Neural cell (in vitro differentiated cells): ENCODE measurements at regions not wholly inside any gene's neighbourhood (a gene's known extent, or its start where the extent isn't known, plus 50 kb on each side); places are given as distances from the start of the nearest gene placed in this dataset.

Experiments used
- H2AFZ ChIP-seq: fragments of 200-600, 300-800 bp; sonication (generic), shearing (Covaris generic); 2 replicates; pipeline ENCODE4 v1.6.0; 2014; ENCODE audit warnings: low read depth, mild to moderate bottlenecking, antibody characterized with exemption, low read length, moderate library complexity
- H3F3A ChIP-seq: fragments of 200-600 bp; shearing (Covaris generic); 2 replicates; pipeline ENCODE4 v1.6.1; 2016; ENCODE audit warnings: mild to moderate bottlenecking, moderate library complexity, mixed read lengths, antibody characterized with exemption, low read length; ENCODE audit not compliant: insufficient read depth, poor library complexity, severe bottlenecking
- H3K27ac ChIP-seq: fragments of 200-600, 300-800 bp; sonication (generic), shearing (Covaris generic); 2 replicates; pipeline ENCODE4 v1.5.1; 2014; ENCODE audit warnings: mild to moderate bottlenecking, low read length, moderate library complexity
- H3K27me3 ChIP-seq: fragments of 300-800, 200-600 bp; sonication (generic), shearing (Covaris generic); 2 replicates; pipeline ENCODE4 v1.6.0; 2014; ENCODE audit warnings: mild to moderate bottlenecking, low read depth, low read length, moderate library complexity; ENCODE audit not compliant: insufficient read depth
- H3K36me3 ChIP-seq: fragments of 300-800, 200-600 bp; sonication (generic), shearing (Covaris generic); 2 replicates; pipeline ENCODE4 v1.5.1; 2014; ENCODE audit warnings: mild to moderate bottlenecking, antibody characterized with exemption, low read length, moderate library complexity; ENCODE audit not compliant: insufficient read depth
- H3K4me2 ChIP-seq: fragments of 300-800, 200-600 bp; sonication (generic), shearing (Covaris generic); 2 replicates; pipeline ENCODE4 v1.6.0; 2014; ENCODE audit warnings: mild to moderate bottlenecking, low read length
- H3K4me3 ChIP-seq: fragments of 300-800, 200-600 bp; sonication (generic), shearing (Covaris generic); 2 replicates; pipeline ENCODE4 v1.5.1; 2014; ENCODE audit warnings: mild to moderate bottlenecking, low read length, moderate library complexity
- H3K79me2 ChIP-seq: fragments of 200-600 bp; shearing (Covaris generic); replicated peaks from 2 replicates; pipeline ENCODE4 v1.6.0; 2014; ENCODE audit warnings: mild to moderate bottlenecking, low read length, moderate library complexity; ENCODE audit not compliant: insufficient read depth
- H3K9ac ChIP-seq: fragments of 300-800, 200-600 bp; sonication (generic), shearing (Covaris generic); 2 replicates; pipeline ENCODE4 v1.6.1; 2016; ENCODE audit warnings: mild to moderate bottlenecking, low read length, mixed read lengths
- H3K9me2 ChIP-seq: fragments of 200-600 bp; shearing (Covaris generic); 2 replicates; pipeline ENCODE4 v1.6.1; 2016; ENCODE audit warnings: mild to moderate bottlenecking, low read length, mixed read lengths; ENCODE audit not compliant: insufficient read depth
- H3K9me3 ChIP-seq: fragments of 200-600, 300-800 bp; sonication (generic), shearing (Covaris generic); 2 replicates; pipeline ENCODE4 v1.6.1; 2016; ENCODE audit warnings: mild to moderate bottlenecking, mixed run types, low read length, moderate library complexity, mixed read lengths
- H4K20me1 ChIP-seq: fragments of 200-600 bp; shearing (Covaris generic); 2 replicates; pipeline ENCODE4 v1.6.1; 2016; ENCODE audit warnings: mild to moderate bottlenecking, mixed run types; ENCODE audit not compliant: insufficient read depth
- CTCF ChIP-seq: fragments of 450-650 bp; IDR thresholded peaks from 2 replicates; pipeline ENCODE4 v1.5.1; 2014; ENCODE audit warnings: antibody characterized with exemption, mild to moderate bottlenecking, moderate library complexity; ENCODE audit not compliant: poor library complexity, severe bottlenecking
- EP300 ChIP-seq: fragments of 450-650 bp; conservative IDR thresholded peaks from 2 replicates; pipeline ENCODE4 v1.6.1; 2014; ENCODE audit warnings: antibody characterized with exemption, mild to moderate bottlenecking, moderate library complexity; ENCODE audit not compliant: poor library complexity, severe bottlenecking
- EZH2 ChIP-seq: fragments of 200-600, 300-800 bp; shearing (Covaris generic), sonication (generic); IDR thresholded peaks from 2 replicates; pipeline ENCODE4 v1.6.1; 2014; ENCODE audit warnings: antibody characterized with exemption, low read length, borderline replicate concordance, mild to moderate bottlenecking; ENCODE audit not compliant: insufficient read depth, poor library complexity, severe bottlenecking
- MXI1 ChIP-seq: fragments of 450-650 bp; conservative IDR thresholded peaks from 2 replicates; pipeline ENCODE4 v1.6.1; 2014; ENCODE audit warnings: antibody characterized with exemption, mild to moderate bottlenecking; ENCODE audit not compliant: poor library complexity, severe bottlenecking
- POLR2AphosphoS5 ChIP-seq: IDR thresholded peaks from 2 replicates; pipeline ENCODE4 v1.6.1; 2012
- RAD21 ChIP-seq: fragments of 450-650 bp; conservative IDR thresholded peaks from 2 replicates; pipeline ENCODE4 v1.6.1; 2014; ENCODE audit warnings: antibody characterized with exemption, mild to moderate bottlenecking, moderate library complexity
- REST ChIP-seq: IDR thresholded peaks from 2 replicates; pipeline ENCODE4 v1.6.1; 2012; ENCODE audit warnings: borderline replicate concordance
- SMC3 ChIP-seq: fragments of 450-650 bp; conservative IDR thresholded peaks from 2 replicates; pipeline ENCODE4 v1.6.1; 2014; ENCODE audit warnings: antibody characterized with exemption, mild to moderate bottlenecking, moderate library complexity; ENCODE audit not compliant: poor library complexity
- TAF1 ChIP-seq: IDR thresholded peaks from 2 replicates; pipeline ENCODE4 v1.6.1; 2012; ENCODE audit warnings: low read depth

- H3K4me2 ChIP-seq = no peak overlapping the region
- no peak overlapping the region for H3K9ac ChIP-seq
- H4K20me1 ChIP-seq = no peaks in the 10 kb centered on the region
- H3K27me3 ChIP-seq = no peaks in the 10 kb centered on the region
- H3F3A ChIP-seq = no peaks in the 10 kb centered on the region
- no peak overlapping the region for H2AFZ ChIP-seq
- no peaks in the 10 kb centered on the region for H3K9me3 ChIP-seq
- no peaks in the 10 kb centered on the region for H3K9me2 ChIP-seq
- H3K27ac ChIP-seq = no peak overlapping the region
- no peaks in the 10 kb centered on the region for H3K79me2 ChIP-seq
- H3K4me3 ChIP-seq = no peak overlapping the region
- no peaks in the 10 kb centered on the region for H3K36me3 ChIP-seq
- no peak for TF ChIP-seq MXI1
- no peak for TF ChIP-seq TAF1
- TF ChIP-seq POLR2AphosphoS5 = no peak
- TF ChIP-seq EP300 = no peak
- no peak for TF ChIP-seq CTCF
- TF ChIP-seq RAD21 = no peak
- TF ChIP-seq REST = no peak
- TF ChIP-seq SMC3 = no peak
- no peak for TF ChIP-seq EZH2
These were observed 267.3 kb downstream of the MTX2 start for GRCh38 chr2:176536439-176537133.

- TF ChIP-seq TAF1 (no peak), POLR2AphosphoS5 (no peak), MXI1 (no peak), RAD21 (no peak), EZH2 (no peak), CTCF (no peak), REST (no peak), SMC3 (no peak), EP300 (no peak)
- Histone ChIP-seq H3K36me3 (no peaks in the 10 kb centered on the region), H4K20me1 (no peaks in the 10 kb centered on the region), H3K9me2 (no peaks in the 10 kb centered on the region), H2AFZ (no peak overlapping the region), H3K27me3 (no peaks in the 10 kb centered on the region), H3K9me3 (no peaks in the 10 kb centered on the region), H3K9ac (no peak overlapping the region), H3K79me2 (no peaks in the 10 kb centered on the region), H3K4me3 (no peak overlapping the region), H3K4me2 (peak overlapping the region; percentile 8), H3F3A (no peaks in the 10 kb centered on the region), H3K27ac (no peak overlapping the region)
These were observed 268.7 kb downstream of the MTX2 start for GRCh38 chr2:176537932-176538331.
